Effector memory CD4-positive, alpha-beta T cell (primary cell): ENCODE measurements at regions not wholly inside any gene's neighbourhood (a gene's known extent, or its start where the extent isn't known, plus 50 kb on each side); places are given as distances from the start of the nearest gene placed in this dataset.
"Not testable (repeated sequence)": the region's sequence is repeated elsewhere in the genome, so short reads cannot be mapped to it uniquely, and the experiment has no call there.

ENCODE experiments used
- DNase-seq, 3 donors: peaks; one replicate each; pipeline ENCODE4 v3.0.0-alpha.2; 2020
- H3K27ac ChIP-seq: 2 replicates; pipeline ENCODE4 v1.7.0; 2013; ENCODE audit warnings: mild to moderate bottlenecking, low read length, moderate library complexity; ENCODE audit not compliant: insufficient read depth, poor library complexity, severe bottlenecking
- H3K27me3 ChIP-seq: replicated peaks from 2 replicates; pipeline ENCODE4 v1.7.0; 2013; ENCODE audit warnings: mild to moderate bottlenecking, low read length; ENCODE audit not compliant: insufficient read depth, control insufficient read depth, poor library complexity, severe bottlenecking
- H3K36me3 ChIP-seq: 2 replicates; pipeline ENCODE4 v1.7.0; 2013; ENCODE audit warnings: mild to moderate bottlenecking, low read length, moderate library complexity; ENCODE audit not compliant: control insufficient read depth, insufficient read depth
- H3K4me1 ChIP-seq: 2 replicates; pipeline ENCODE4 v1.7.0; 2013; ENCODE audit warnings: low read length, mild to moderate bottlenecking; ENCODE audit not compliant: control insufficient read depth, insufficient read depth, poor library complexity, severe bottlenecking
- H3K4me3 ChIP-seq: 2 replicates; pipeline ENCODE4 v1.7.0; 2013; ENCODE audit warnings: low read length, low read depth, mild to moderate bottlenecking; ENCODE audit not compliant: insufficient read depth, poor library complexity, severe bottlenecking
- H3K9me3 ChIP-seq: 2 replicates; pipeline ENCODE4 v1.7.0; 2013; ENCODE audit warnings: mild to moderate bottlenecking, low read length, moderate library complexity; ENCODE audit not compliant: control insufficient read depth

- Histone ChIP-seq H3K4me3 (no peak overlapping the region), H3K36me3 (no peaks in the 10 kb centered on the region), H3K27ac (no peak overlapping the region), H3K9me3 (no peaks in the 10 kb centered on the region), H3K4me1 (no peaks in the 10 kb centered on the region), H3K27me3 (no peaks in the 10 kb centered on the region)
- no peak for DNase-seq
Measured at GRCh38 chr9:21696411-21696871, 106.0 kb upstream of the MTAP start.

GRCh38 chr9:21708260-21708711 is 94.2 kb upstream of the MTAP start:
- Histone ChIP-seq H3K27me3 (no peaks in the 10 kb centered on the region), H3K4me3 (no peak overlapping the region), H3K36me3 (no peaks in the 10 kb centered on the region), H3K9me3 (no peaks in the 10 kb centered on the region), H3K4me1 (no peaks in the 10 kb centered on the region), H3K27ac (no peak overlapping the region)
- DNase-seq, result no peak

- Histone ChIP-seq H3K36me3 (no peaks in the 10 kb centered on the region), H3K27me3 (no peaks in the 10 kb centered on the region), H3K4me3 (no peak overlapping the region), H3K27ac (no peak overlapping the region), H3K4me1 (no peaks in the 10 kb centered on the region), H3K9me3 (no peaks in the 10 kb centered on the region)
- no peak for DNase-seq
Measured at GRCh38 chr9:21708856-21709255, 93.6 kb upstream of the MTAP start.

GRCh38 chr9:21709464-21710058 is 92.9 kb upstream of the MTAP start:
- Histone ChIP-seq H3K27ac (no peak overlapping the region), H3K9me3 (no peaks in the 10 kb centered on the region), H3K4me3 (no peak overlapping the region), H3K36me3 (no peaks in the 10 kb centered on the region), H3K4me1 (no peaks in the 10 kb centered on the region), H3K27me3 (no peaks in the 10 kb centered on the region)
- peak in 2 of 3 donors; percentile 7 to 37 for DNase-seq

- H3K27ac ChIP-seq, result no peak overlapping the region
- no peaks in the 10 kb centered on the region for H3K27me3 ChIP-seq
- no peak overlapping the region for H3K4me3 ChIP-seq
- H3K9me3 ChIP-seq, result no peaks in the 10 kb centered on the region
- H3K36me3 ChIP-seq, result no peaks in the 10 kb centered on the region
- no peak for DNase-seq
- no peaks in the 10 kb centered on the region for H3K4me1 ChIP-seq
Measured at GRCh38 chr9:21710548-21711191, 91.8 kb upstream of the MTAP start.

GRCh38 chr9:21711504-21711903 is 90.9 kb upstream of the MTAP start:
- no peak overlapping the region for H3K4me3 ChIP-seq
- no peaks in the 10 kb centered on the region for H3K36me3 ChIP-seq
- no peaks in the 10 kb centered on the region for H3K9me3 ChIP-seq
- no peak for DNase-seq
- H3K27me3 ChIP-seq, result no peaks in the 10 kb centered on the region
- H3K4me1 ChIP-seq, result no peaks in the 10 kb centered on the region
- H3K27ac ChIP-seq, result no peak overlapping the region

- Histone ChIP-seq H3K4me3 (no peak overlapping the region), H3K27me3 (no peaks in the 10 kb centered on the region), H3K9me3 (no peaks in the 10 kb centered on the region), H3K4me1 (no peaks in the 10 kb centered on the region), H3K27ac (no peak overlapping the region), H3K36me3 (no peaks in the 10 kb centered on the region)
- no peak for DNase-seq
Measured at GRCh38 chr9:21715408-21715807, 87.0 kb upstream of the MTAP start.

- Histone ChIP-seq H3K36me3 (no peaks in the 10 kb centered on the region), H3K4me1 (no peaks in the 10 kb centered on the region), H3K4me3 (no peak overlapping the region), H3K27ac (no peak overlapping the region), H3K9me3 (no peaks in the 10 kb centered on the region), H3K27me3 (no peaks in the 10 kb centered on the region)
- DNase-seq, result no peak
Measured at GRCh38 chr9:21720758-21721157, 81.7 kb upstream of the MTAP start.

GRCh38 chr9:21727411-21727810 is 75.0 kb upstream of the MTAP start:
- not testable (repeated sequence) for H3K4me3 ChIP-seq, H3K27me3 ChIP-seq, H3K9me3 ChIP-seq, H3K27ac ChIP-seq, H3K36me3 ChIP-seq, H3K4me1 ChIP-seq, DNase-seq

GRCh38 chr9:21728781-21729180 is 73.7 kb upstream of the MTAP start:
- Histone ChIP-seq H3K9me3 (no peaks in the 10 kb centered on the region), H3K27me3 (no peaks in the 10 kb centered on the region), H3K36me3 (no peaks in the 10 kb centered on the region), H3K27ac (no peak overlapping the region), H3K4me3 (no peak overlapping the region), H3K4me1 (no peaks in the 10 kb centered on the region)
- no peak for DNase-seq
